ENCODE measurements at regions not wholly inside any gene's neighbourhood (a gene's known extent, or its start where the extent isn't known, plus 50 kb on each side); places are given as distances from the start of the nearest gene placed in this dataset.
"Not testable (repeated sequence)": the region's sequence is repeated elsewhere in the genome, so short reads cannot be mapped to it uniquely, and the experiment has no call there.

GRCh38 chr7:155397758-155398714 lies 59.9 kb upstream of the EN2 start:
- not testable (repeated sequence) for H3K4me1 ChIP-seq (ENCODE audit: control insufficient read depth in 2 of 2, insufficient read depth in 2 of 2, low read length in 2 of 2); H3K9ac ChIP-seq (ENCODE audit: low read depth in 1 of 2, low read length in 2 of 2); H3K27ac ChIP-seq (ENCODE audit: low read depth in 2 of 2, low read length in 2 of 2); H3K9me3 ChIP-seq (ENCODE audit: control insufficient read depth in 2 of 2, low read length in 2 of 2); H3K4me3 ChIP-seq (ENCODE audit: low read length in 2 of 2); H3K36me3 ChIP-seq (ENCODE audit: control insufficient read depth in 2 of 2, insufficient read depth in 2 of 2, low read length in 2 of 2)
- H3K27me3 ChIP-seq (ENCODE audit: control insufficient read depth in 2 of 2, insufficient read depth in 2 of 2, low read length in 2 of 2): peaks cover 13 to 19% of the 10 kb centered on the region in 2 donors

GRCh38 chr7:155398944-155399343 lies 59.0 kb upstream of the EN2 start:
- no peaks in the 10 kb centered on the region for H3K9me3 ChIP-seq (ENCODE audit: control insufficient read depth in 2 of 2, low read length in 2 of 2)
- no peaks in the 10 kb centered on the region for H3K4me1 ChIP-seq (ENCODE audit: control insufficient read depth in 2 of 2, insufficient read depth in 2 of 2, low read length in 2 of 2)
- H3K36me3 ChIP-seq (ENCODE audit: control insufficient read depth in 2 of 2, insufficient read depth in 2 of 2, low read length in 2 of 2): no peaks in the 10 kb centered on the region
- no peak overlapping the region for H3K4me3 ChIP-seq (ENCODE audit: low read length in 2 of 2)
- no peak overlapping the region for H3K27ac ChIP-seq (ENCODE audit: low read depth in 2 of 2, low read length in 2 of 2)
- H3K27me3 ChIP-seq (ENCODE audit: control insufficient read depth in 2 of 2, insufficient read depth in 2 of 2, low read length in 2 of 2): peaks cover 15 to 19% of the 10 kb centered on the region in 2 donors
- H3K9ac ChIP-seq (ENCODE audit: low read depth in 1 of 2, low read length in 2 of 2): no peak overlapping the region

DNA sequence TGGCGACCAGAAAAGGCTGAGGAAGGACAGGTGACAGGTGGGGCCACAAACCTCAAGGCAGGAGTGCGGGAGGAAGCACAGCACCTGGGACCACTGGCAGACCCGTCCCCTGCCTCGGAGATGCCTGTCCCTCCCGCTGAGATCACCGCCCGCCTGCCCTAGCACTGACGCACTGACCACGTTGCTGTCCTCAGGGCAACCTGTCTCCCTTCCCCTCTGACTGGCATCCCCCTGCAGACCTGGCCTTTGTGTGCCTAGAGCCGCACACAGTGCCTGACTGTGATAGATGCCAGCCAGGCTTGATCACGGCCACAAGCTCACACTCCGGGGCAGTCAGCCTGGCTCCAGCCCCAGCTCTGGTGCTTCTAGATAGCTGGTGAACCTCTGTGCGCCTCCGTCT lies 58.4 kb upstream of the EN2 start:
- Histone ChIP-seq H3K27ac (ENCODE audit: low read depth in 2 of 2, low read length in 2 of 2) (no peak overlapping the region), H3K9me3 (ENCODE audit: control insufficient read depth in 2 of 2, low read length in 2 of 2) (no peaks in the 10 kb centered on the region), H3K9ac (ENCODE audit: low read depth in 1 of 2, low read length in 2 of 2) (no peak overlapping the region), H3K4me1 (ENCODE audit: control insufficient read depth in 2 of 2, insufficient read depth in 2 of 2, low read length in 2 of 2) (no peaks in the 10 kb centered on the region), H3K36me3 (ENCODE audit: control insufficient read depth in 2 of 2, insufficient read depth in 2 of 2, low read length in 2 of 2) (no peaks in the 10 kb centered on the region), H3K27me3 (ENCODE audit: control insufficient read depth in 2 of 2, insufficient read depth in 2 of 2, low read length in 2 of 2) (peaks cover 12 to 23% of the 10 kb centered on the region in 2 donors), H3K4me3 (ENCODE audit: low read length in 2 of 2) (no peak overlapping the region)

DNA sequence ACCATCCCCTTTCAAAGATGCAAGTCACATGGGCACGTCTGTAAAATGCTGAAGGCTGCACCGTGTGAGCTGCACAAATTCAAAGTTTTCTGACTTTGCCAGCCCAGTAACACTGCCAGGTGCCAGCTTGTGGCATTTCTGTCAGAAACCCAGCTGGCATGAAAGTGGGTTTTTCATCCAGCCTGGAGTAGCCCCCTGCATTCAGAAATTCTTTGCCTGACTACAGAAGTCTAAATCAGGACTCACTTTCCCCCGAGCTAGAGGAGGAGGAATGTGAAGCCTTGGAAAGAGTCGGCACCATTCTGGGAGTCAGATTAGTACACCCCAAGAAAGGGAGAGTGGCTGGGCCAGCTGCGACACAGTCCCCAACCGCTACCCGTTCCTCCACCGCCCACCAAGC lies 56.7 kb upstream of the EN2 start:
- H3K9ac ChIP-seq (ENCODE audit: low read depth in 1 of 2, low read length in 2 of 2): no peak overlapping the region
- peaks cover 18 to 23% of the 10 kb centered on the region in 2 donors for H3K27me3 ChIP-seq (ENCODE audit: control insufficient read depth in 2 of 2, insufficient read depth in 2 of 2, low read length in 2 of 2)
- H3K27ac ChIP-seq (ENCODE audit: low read depth in 2 of 2, low read length in 2 of 2): no peak overlapping the region
- no peaks in the 10 kb centered on the region for H3K9me3 ChIP-seq (ENCODE audit: control insufficient read depth in 2 of 2, low read length in 2 of 2)
- H3K36me3 ChIP-seq (ENCODE audit: control insufficient read depth in 2 of 2, insufficient read depth in 2 of 2, low read length in 2 of 2): no peaks in the 10 kb centered on the region
- no peak overlapping the region for H3K4me3 ChIP-seq (ENCODE audit: low read length in 2 of 2)
- no peaks in the 10 kb centered on the region for H3K4me1 ChIP-seq (ENCODE audit: control insufficient read depth in 2 of 2, insufficient read depth in 2 of 2, low read length in 2 of 2)

GRCh38 chr7:155401884-155402283 lies 56.0 kb upstream of the EN2 start:
- H3K36me3 ChIP-seq (ENCODE audit: control insufficient read depth in 2 of 2, insufficient read depth in 2 of 2, low read length in 2 of 2): no peaks in the 10 kb centered on the region

DNA sequence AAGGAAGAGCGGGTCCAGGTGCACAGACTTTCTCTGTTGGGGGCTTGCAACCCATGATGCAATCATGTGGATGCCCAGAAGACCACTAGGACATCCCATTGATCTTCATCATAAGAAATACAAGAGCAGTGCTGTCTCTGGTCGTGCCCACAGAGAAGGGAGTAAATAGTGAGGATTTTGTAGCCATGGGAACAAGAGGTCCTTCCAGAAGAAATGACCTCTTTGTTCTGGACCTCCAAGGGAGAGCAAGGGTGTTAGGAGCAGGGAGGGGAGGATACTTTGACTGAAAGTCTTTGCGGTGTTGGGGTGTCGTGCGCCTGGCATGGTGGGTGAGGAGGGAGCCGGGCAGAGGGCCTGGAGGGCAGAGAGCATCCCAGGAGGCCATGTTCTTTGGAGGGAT lies 55.0 kb upstream of the EN2 start:
- Histone ChIP-seq H3K9me3 (ENCODE audit: control insufficient read depth in 2 of 2, low read length in 2 of 2) (no peaks in the 10 kb centered on the region), H3K4me3 (ENCODE audit: low read length in 2 of 2) (no peak overlapping the region), H3K27me3 (ENCODE audit: control insufficient read depth in 2 of 2, insufficient read depth in 2 of 2, low read length in 2 of 2) (peaks cover 18 to 19% of the 10 kb centered on the region in 2 donors), H3K27ac (ENCODE audit: low read depth in 2 of 2, low read length in 2 of 2) (no peak overlapping the region), H3K36me3 (ENCODE audit: control insufficient read depth in 2 of 2, insufficient read depth in 2 of 2, low read length in 2 of 2) (no peaks in the 10 kb centered on the region), H3K9ac (ENCODE audit: low read depth in 1 of 2, low read length in 2 of 2) (no peak overlapping the region), H3K4me1 (ENCODE audit: control insufficient read depth in 2 of 2, insufficient read depth in 2 of 2, low read length in 2 of 2) (no peaks in the 10 kb centered on the region)

More at GRCh38 chr7:155401884-155402283, 56.0 kb upstream of the EN2 start:
- H3K27ac ChIP-seq (ENCODE audit: low read depth in 2 of 2, low read length in 2 of 2): no peak overlapping the region
- no peaks in the 10 kb centered on the region for H3K4me1 ChIP-seq (ENCODE audit: control insufficient read depth in 2 of 2, insufficient read depth in 2 of 2, low read length in 2 of 2)
- no peak overlapping the region for H3K9ac ChIP-seq (ENCODE audit: low read depth in 1 of 2, low read length in 2 of 2)
- H3K27me3 ChIP-seq (ENCODE audit: control insufficient read depth in 2 of 2, insufficient read depth in 2 of 2, low read length in 2 of 2): peaks cover 18 to 19% of the 10 kb centered on the region in 2 donors
- H3K9me3 ChIP-seq (ENCODE audit: control insufficient read depth in 2 of 2, low read length in 2 of 2): no peaks in the 10 kb centered on the region
- H3K4me3 ChIP-seq (ENCODE audit: low read length in 2 of 2): no peak overlapping the region

DNA sequence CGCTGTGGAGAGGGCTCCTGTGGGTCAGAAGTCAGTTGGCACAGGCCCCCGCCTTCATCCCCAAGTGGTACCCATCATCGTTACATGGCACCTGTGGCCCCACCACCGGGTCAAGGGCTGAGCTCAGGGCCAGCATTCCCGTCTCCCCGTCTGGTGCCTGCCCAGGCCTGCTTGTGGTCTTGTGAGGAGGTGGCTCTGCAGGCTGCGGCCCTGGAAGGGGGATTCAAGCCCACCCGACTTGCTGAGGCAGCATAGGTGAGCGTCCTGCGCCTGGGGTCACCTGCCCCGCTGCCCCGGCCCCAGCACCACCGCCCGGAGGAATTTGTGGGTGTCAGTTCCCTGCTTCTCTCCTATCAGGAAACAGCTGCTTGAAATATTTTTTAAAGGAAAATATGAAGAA lies 53.0 kb upstream of the EN2 start:
- H3K4me1 ChIP-seq (ENCODE audit: control insufficient read depth in 2 of 2, insufficient read depth in 2 of 2, low read length in 2 of 2): no peaks in the 10 kb centered on the region
- H3K36me3 ChIP-seq (ENCODE audit: control insufficient read depth in 2 of 2, insufficient read depth in 2 of 2, low read length in 2 of 2): no peaks in the 10 kb centered on the region
- H3K4me3 ChIP-seq (ENCODE audit: low read length in 2 of 2): no peak overlapping the region
- H3K27me3 ChIP-seq (ENCODE audit: control insufficient read depth in 2 of 2, insufficient read depth in 2 of 2, low read length in 2 of 2): peaks cover 20 to 21% of the 10 kb centered on the region in 2 donors
- no peaks in the 10 kb centered on the region for H3K9me3 ChIP-seq (ENCODE audit: control insufficient read depth in 2 of 2, low read length in 2 of 2)
- no peak overlapping the region for H3K27ac ChIP-seq (ENCODE audit: low read depth in 2 of 2, low read length in 2 of 2)
- H3K9ac ChIP-seq (ENCODE audit: low read depth in 1 of 2, low read length in 2 of 2): no peak overlapping the region

DNA sequence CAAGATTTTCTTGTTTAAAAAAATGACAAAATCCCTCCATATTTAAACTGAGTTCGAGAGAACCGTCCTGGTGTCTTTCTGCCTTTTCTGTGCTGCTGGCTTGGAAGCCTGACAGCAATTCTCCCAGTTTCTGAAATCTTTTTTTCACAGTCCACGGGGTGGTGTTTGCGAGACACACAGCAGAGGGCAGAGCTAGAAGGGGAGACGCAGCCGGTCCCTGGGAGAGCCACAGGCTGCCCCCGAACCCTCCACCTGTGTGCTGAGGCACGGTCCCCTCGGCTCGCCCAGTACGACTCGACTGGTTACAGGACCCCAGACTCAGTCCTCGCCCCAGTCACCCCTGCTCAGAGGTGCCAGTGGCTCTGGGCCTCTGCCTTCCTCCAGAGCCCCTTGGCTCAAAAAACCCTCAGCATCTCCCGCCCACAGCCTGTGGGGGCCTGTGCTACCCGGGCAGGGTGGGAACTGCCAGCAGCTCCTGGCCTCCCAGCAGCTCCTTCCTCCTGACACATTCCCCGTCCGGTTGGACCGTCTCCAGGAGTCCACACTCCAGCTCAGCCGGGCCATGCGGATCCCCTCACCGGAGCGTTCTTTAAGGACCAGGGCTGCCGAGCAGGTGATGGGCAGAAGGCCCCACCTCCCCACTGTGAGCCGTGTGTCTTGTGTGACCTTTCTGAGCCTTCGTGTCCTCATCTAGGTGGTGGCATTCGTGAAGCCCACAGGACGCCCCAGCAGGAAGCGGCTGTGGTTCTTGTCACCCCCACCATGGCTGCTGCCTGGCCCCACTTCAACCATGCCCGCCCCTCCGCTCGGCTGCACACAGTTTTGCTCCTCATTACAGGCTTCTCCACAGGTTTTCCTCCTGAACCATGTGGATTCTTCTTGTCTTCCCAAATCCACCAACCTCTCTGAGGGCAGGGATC lies 52.3 kb upstream of the EN2 start:
- no peak overlapping the region for H3K4me3 ChIP-seq (ENCODE audit: low read length in 2 of 2)
- H3K9me3 ChIP-seq (ENCODE audit: control insufficient read depth in 2 of 2, low read length in 2 of 2): no peaks in the 10 kb centered on the region
- H3K27me3 ChIP-seq (ENCODE audit: control insufficient read depth in 2 of 2, insufficient read depth in 2 of 2, low read length in 2 of 2): peaks cover 19 to 21% of the 10 kb centered on the region in 2 donors
- H3K9ac ChIP-seq (ENCODE audit: low read depth in 1 of 2, low read length in 2 of 2): no peak overlapping the region
- H3K36me3 ChIP-seq (ENCODE audit: control insufficient read depth in 2 of 2, insufficient read depth in 2 of 2, low read length in 2 of 2): no peaks in the 10 kb centered on the region
- H3K27ac ChIP-seq (ENCODE audit: low read depth in 2 of 2, low read length in 2 of 2): no peak overlapping the region
- no peaks in the 10 kb centered on the region for H3K4me1 ChIP-seq (ENCODE audit: control insufficient read depth in 2 of 2, insufficient read depth in 2 of 2, low read length in 2 of 2)

GRCh38 chr7:155407799-155408198 lies 50.1 kb upstream of the EN2 start:
- Histone ChIP-seq H3K27me3 (ENCODE audit: control insufficient read depth in 2 of 2, insufficient read depth in 2 of 2, low read length in 2 of 2) (peaks cover 22 to 24% of the 10 kb centered on the region in 2 donors), H3K9me3 (ENCODE audit: control insufficient read depth in 2 of 2, low read length in 2 of 2) (no peaks in the 10 kb centered on the region), H3K4me1 (ENCODE audit: control insufficient read depth in 2 of 2, insufficient read depth in 2 of 2, low read length in 2 of 2) (no peaks in the 10 kb centered on the region), H3K27ac (ENCODE audit: low read depth in 2 of 2, low read length in 2 of 2) (no peak overlapping the region), H3K9ac (ENCODE audit: low read depth in 1 of 2, low read length in 2 of 2) (no peak overlapping the region), H3K36me3 (ENCODE audit: control insufficient read depth in 2 of 2, insufficient read depth in 2 of 2, low read length in 2 of 2) (no peaks in the 10 kb centered on the region), H3K4me3 (ENCODE audit: low read length in 2 of 2) (no peak overlapping the region)
